GM18858 (cell line): ENCODE measurements at regions not wholly inside any gene's neighbourhood (a gene's known extent, or its start where the extent isn't known, plus 50 kb on each side); places are given as distances from the start of the nearest gene placed in this dataset.
A peak's percentile ranks its signal among the peaks of the same experiment; 100 is the strongest.

Source experiments
- ATAC-seq: cut with Tn5 transposase; IDR thresholded peaks from one replicate; pipeline ENCODE4 v1.9.1; 2021; ENCODE audit not compliant: unreplicated experiment

DNA sequence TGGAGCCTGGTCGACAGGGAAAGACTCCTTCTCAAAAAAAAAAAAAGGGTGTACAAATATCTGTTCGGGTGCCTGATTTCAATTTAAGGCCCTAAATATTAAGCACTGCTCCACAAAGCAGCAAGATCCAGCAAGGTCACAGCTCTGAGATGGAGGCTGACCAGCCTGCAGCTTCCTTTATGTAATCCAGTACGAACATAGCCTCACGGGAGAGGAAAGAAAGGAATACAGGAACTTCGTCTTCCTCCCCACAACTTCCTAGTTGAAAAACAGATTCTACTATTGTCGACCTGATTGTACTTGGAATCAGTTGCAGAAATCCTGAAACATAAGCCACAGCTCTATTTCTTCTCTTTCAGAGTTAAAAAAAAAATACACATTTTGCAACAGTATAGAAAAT lies 53.5 kb upstream of the TBC1D9 start:
- ATAC-seq: no peak

DNA sequence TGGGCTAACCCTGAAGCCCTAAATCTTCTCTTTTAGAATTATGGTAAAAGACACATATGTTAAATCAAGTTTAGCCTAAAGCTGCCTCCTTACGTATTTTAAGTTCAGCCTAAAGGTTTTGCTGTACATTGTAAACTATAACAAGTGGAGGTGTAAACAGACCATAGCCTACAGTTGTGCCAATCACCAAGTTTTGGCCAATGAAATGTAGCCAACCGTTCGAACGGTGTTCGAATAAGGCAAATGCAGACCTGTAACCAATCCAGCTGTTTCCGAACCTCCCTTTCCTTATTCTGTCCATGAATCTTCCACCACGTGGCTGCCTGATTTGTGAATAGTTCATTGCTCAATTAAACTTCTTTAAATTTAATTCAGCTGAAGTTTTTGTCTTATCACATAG lies 52.1 kb upstream of the TBC1D9 start:
- ATAC-seq: no peak

GRCh38 chr4:140807491-140808252 lies 51.5 kb upstream of the TBC1D9 start:
- ATAC-seq: peak; percentile 89

DNA sequence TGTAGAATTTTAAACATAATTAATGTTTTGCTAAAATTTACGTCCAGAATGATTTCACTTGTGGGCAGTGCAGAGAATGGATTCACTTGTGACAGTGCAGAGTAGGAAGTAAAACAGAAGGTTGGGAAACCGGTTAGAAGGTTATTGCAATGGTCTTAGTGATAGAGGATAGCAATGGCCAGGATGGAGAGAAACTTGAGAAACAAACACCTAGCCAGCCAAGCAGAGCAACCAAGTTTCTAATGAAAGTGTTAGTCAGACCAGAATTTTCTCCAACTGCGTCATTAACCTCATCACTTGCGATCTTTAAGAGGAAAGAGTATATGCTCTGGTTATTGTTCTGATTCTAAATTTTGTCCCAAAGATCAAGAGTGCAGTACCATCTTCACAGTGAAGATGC lies 50.0 kb upstream of the TBC1D9 start:
- peak; percentile 66 for ATAC-seq
